ENCODE measurements at regions not wholly inside any gene's neighbourhood (a gene's known extent, or its start where the extent isn't known, plus 50 kb on each side); places are given as distances from the start of the nearest gene placed in this dataset.

GRCh38 chr7:112882511-112882910 is 92.3 kb upstream of the TMEM168 start:
- ATAC-seq (ENCODE audit: low FRiP score) (no peak), DNase-seq (ENCODE audit: low spot score) (no peak)
- TF ChIP-seq, protein P1, sequence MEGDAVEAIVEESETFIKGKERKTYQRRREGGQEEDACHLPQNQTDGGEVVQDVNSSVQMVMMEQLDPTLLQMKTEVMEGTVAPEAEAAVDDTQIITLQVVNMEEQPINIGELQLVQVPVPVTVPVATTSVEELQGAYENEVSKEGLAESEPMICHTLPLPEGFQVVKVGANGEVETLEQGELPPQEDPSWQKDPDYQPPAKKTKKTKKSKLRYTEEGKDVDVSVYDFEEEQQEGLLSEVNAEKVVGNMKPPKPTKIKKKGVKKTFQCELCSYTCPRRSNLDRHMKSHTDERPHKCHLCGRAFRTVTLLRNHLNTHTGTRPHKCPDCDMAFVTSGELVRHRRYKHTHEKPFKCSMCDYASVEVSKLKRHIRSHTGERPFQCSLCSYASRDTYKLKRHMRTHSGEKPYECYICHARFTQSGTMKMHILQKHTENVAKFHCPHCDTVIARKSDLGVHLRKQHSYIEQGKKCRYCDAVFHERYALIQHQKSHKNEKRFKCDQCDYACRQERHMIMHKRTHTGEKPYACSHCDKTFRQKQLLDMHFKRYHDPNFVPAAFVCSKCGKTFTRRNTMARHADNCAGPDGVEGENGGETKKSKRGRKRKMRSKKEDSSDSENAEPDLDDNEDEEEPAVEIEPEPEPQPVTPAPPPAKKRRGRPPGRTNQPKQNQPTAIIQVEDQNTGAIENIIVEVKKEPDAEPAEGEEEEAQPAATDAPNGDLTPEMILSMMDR (IDR thresholded peaks at IDR 0.05): no peak

DNA sequence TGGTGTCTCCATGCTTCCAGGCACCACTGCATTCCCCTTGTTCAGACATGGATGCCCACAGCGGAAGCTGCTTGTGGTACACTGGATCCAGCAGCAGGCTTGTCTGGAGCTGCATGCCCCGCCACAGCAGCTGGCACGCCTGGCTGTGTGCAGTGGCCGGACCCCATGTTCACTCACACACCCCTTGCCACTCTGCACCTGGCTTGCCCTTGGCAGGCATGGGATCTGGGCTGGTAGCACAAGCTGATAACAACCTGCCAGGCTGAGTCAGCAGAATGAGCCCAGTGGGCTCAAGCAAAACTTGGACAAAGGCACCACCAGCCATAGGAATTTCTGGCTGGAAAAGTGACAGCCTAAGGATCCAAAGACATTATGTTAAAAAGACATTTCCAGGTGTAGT is 91.8 kb upstream of the TMEM168 start:
- ATAC-seq (ENCODE audit: low FRiP score) (no peak), DNase-seq (ENCODE audit: low spot score) (no peak)
- TF ChIP-seq, protein P1 (IDR thresholded peaks at IDR 0.05): no peak

DNA sequence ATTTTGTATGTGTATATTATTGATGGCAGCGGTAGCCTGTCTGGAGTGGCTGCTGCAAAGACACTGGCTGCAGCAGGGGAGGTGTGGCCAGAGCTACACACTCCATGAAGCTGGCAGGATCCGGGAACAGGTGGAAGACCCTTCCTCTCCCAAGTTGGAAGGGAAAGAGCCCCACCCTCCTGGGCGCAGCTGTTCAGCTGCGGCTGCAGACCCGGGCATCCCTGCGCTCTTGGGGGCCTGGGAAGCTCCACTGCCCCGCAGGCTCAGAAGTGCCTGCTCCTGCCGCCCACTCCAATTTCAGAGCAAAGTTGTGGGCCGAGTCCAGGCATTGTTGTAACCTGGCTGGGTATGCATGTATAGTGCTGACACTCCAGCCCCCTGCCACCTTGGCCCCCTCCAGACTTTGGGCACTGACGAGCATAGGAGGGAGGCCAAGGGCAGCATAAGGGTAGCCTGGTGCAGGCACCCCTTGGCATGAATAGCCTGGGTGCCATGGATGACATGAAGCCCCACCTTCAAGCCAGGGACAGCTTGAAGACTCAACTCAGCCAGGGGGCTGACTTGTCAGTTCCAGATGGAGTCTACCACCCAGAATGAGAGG is 90.7 kb upstream of the TMEM168 start:
- DNase-seq (ENCODE audit: low spot score) (no peak), ATAC-seq (ENCODE audit: low FRiP score) (no peak)
- TF ChIP-seq, protein P1 (IDR thresholded peaks at IDR 0.05): no peak

- TF ChIP-seq, protein P1 (IDR thresholded peaks at IDR 0.05): no peak
- DNase-seq (ENCODE audit: low spot score) (no peak), ATAC-seq (ENCODE audit: low FRiP score) (no peak)
Observed at GRCh38 chr7:112877691-112878460, 87.7 kb upstream of the TMEM168 start.

- TF ChIP-seq, protein P1 (IDR thresholded peaks at IDR 0.05): no peak
- ATAC-seq (ENCODE audit: low FRiP score) (no peak), DNase-seq (ENCODE audit: low spot score) (no peak)
Observed at GRCh38 chr7:112876877-112877276, 86.7 kb upstream of the TMEM168 start.

DNA sequence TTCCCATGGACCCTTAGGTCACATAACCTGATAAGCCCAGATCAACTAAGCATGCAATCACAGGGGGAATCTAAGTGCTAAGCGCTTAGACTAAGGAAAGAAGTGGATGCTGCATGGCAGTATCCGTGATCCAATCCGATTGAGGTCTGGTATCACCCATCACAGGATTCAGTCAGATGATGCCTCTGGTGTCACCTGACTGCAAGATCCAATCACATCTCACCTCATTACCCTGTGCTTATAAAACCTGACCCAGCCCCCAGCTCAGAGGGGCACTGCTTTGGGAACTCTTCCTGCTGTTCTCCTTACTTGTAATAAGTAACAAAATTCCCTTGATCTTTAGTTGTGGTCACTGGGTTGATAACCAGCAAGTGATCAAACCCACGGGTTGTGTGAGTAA is 84.7 kb upstream of the TMEM168 start:
- ATAC-seq (ENCODE audit: low FRiP score) (no peak), DNase-seq (ENCODE audit: low spot score) (no peak)
- TF ChIP-seq, protein P1 (IDR thresholded peaks at IDR 0.05): no peak
